Panc1 (cell line): ENCODE measurements at regions not wholly inside any gene's neighbourhood (a gene's known extent, or its start where the extent isn't known, plus 50 kb on each side); places are given as distances from the start of the nearest gene placed in this dataset.

Experiments
- CTCF ChIP-seq: fragments of 450-650 bp; IDR thresholded peaks from 2 replicates; pipeline ENCODE4 v1.5.1; 2017; ENCODE audit warnings: mild to moderate bottlenecking
- SIN3A ChIP-seq: IDR thresholded peaks from 2 replicates; pipeline ENCODE4 v1.6.1; 2012; ENCODE audit warnings: low read depth, mild to moderate bottlenecking, low read length, moderate library complexity, borderline replicate concordance; ENCODE audit not compliant: insufficient read depth
- TF ChIP-seq, protein P1 (sequence below), 2 experiments: IDR thresholded peaks; 2 replicates each; pipeline ENCODE4 v1.6.1; 2011 to 2012; ENCODE audit warnings: low read depth in 2 of 2, control low read depth in 1 of 2, low read length in 1 of 2, mild to moderate bottlenecking in 1 of 2, moderate library complexity in 1 of 2; ENCODE audit not compliant: insufficient read depth in 1 of 2

GRCh38 chr4:85039526-85039925, 73.0 kb upstream of the WDFY3 start:
- TF ChIP-seq, protein P1, sequence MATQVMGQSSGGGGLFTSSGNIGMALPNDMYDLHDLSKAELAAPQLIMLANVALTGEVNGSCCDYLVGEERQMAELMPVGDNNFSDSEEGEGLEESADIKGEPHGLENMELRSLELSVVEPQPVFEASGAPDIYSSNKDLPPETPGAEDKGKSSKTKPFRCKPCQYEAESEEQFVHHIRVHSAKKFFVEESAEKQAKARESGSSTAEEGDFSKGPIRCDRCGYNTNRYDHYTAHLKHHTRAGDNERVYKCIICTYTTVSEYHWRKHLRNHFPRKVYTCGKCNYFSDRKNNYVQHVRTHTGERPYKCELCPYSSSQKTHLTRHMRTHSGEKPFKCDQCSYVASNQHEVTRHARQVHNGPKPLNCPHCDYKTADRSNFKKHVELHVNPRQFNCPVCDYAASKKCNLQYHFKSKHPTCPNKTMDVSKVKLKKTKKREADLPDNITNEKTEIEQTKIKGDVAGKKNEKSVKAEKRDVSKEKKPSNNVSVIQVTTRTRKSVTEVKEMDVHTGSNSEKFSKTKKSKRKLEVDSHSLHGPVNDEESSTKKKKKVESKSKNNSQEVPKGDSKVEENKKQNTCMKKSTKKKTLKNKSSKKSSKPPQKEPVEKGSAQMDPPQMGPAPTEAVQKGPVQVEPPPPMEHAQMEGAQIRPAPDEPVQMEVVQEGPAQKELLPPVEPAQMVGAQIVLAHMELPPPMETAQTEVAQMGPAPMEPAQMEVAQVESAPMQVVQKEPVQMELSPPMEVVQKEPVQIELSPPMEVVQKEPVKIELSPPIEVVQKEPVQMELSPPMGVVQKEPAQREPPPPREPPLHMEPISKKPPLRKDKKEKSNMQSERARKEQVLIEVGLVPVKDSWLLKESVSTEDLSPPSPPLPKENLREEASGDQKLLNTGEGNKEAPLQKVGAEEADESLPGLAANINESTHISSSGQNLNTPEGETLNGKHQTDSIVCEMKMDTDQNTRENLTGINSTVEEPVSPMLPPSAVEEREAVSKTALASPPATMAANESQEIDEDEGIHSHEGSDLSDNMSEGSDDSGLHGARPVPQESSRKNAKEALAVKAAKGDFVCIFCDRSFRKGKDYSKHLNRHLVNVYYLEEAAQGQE (IDR thresholded peaks at IDR 0.05; ENCODE audit: insufficient read depth in 1 of 2, low read depth in 2 of 2, low read length in 1 of 2): no peak
- TF ChIP-seq CTCF: no peak
- TF ChIP-seq SIN3A: no peak
